Naive thymus-derived CD4-positive, alpha-beta T cell (primary cell): ENCODE measurements at regions not wholly inside any gene's neighbourhood (a gene's known extent, or its start where the extent isn't known, plus 50 kb on each side); places are given as distances from the start of the nearest gene placed in this dataset.

Source experiments
- ATAC-seq: fragments of 150-1000 bp; cut with Tn5 transposase; 2 replicates; pipeline ENCODE4 v1.10.0; 2021; ENCODE audit warnings: mild to moderate bottlenecking, moderate library complexity
- CTCF ChIA-PET: fragments of 350-600 bp; sonication (Branson Sonifier 250); formaldehyde crosslinking; loops from one replicate; lab custom pipeline; 2021; ENCODE audit warnings: antibody characterized with exemption; lab: Charles Lee
- POLR2A ChIA-PET: fragments of 350-600 bp; sonication (Branson Sonifier 250); formaldehyde crosslinking; loops from one replicate; lab custom pipeline; 2021; ENCODE audit warnings: antibody characterized with exemption, inconsistent platforms; lab: Charles Lee
- DNase-seq, 9 donors: peaks; one replicate each; pipeline versions ENCODE4 v3.0.0 to v3.0.0-alpha.2; 2020 to 2022; ENCODE audit warnings: mixed read lengths in 1 of 9
- H3K27ac ChIP-seq: one replicate; pipeline ENCODE4 v1.7.0; 2013; ENCODE audit warnings: mild to moderate bottlenecking, low read depth, low read length, moderate library complexity
- H3K27me3 ChIP-seq, 2 donors: one replicate each; pipeline ENCODE4 v1.7.0; 2013; ENCODE audit warnings: low read length in 2 of 2, mild to moderate bottlenecking in 2 of 2, moderate library complexity in 2 of 2; ENCODE audit not compliant: control insufficient read depth in 2 of 2, insufficient read depth in 2 of 2
- H3K36me3 ChIP-seq, 3 experiments: 1 replicate in 2 of 3; 2 replicates in 1 of 3; pipeline ENCODE4 v1.7.0; 2013; ENCODE audit warnings: low read length in 3 of 3, mild to moderate bottlenecking in 3 of 3, moderate library complexity in 1 of 3; ENCODE audit not compliant: insufficient read depth in 3 of 3, control insufficient read depth in 2 of 3
- H3K4me1 ChIP-seq, 2 donors: one replicate each; pipeline ENCODE4 v1.7.0; 2013; ENCODE audit warnings: low read length in 2 of 2, mild to moderate bottlenecking in 2 of 2, moderate library complexity in 1 of 2; ENCODE audit not compliant: control insufficient read depth in 2 of 2, insufficient read depth in 2 of 2
- H3K4me3 ChIP-seq: 2 replicates; pipeline ENCODE4 v1.7.0; 2013; ENCODE audit warnings: mild to moderate bottlenecking, low read length
- H3K9me3 ChIP-seq, 3 experiments: 1 replicate in 2 of 3; 2 replicates in 1 of 3; pipeline ENCODE4 v1.7.0; 2013; ENCODE audit warnings: low read length in 3 of 3; ENCODE audit not compliant: control insufficient read depth in 2 of 3
- H3K27ac Mint-ChIP-seq, 9 donors: one replicate each; pipeline ENCODE4 v1.8.0; 2020 to 2022; ENCODE audit warnings: mixed read lengths in 9 of 9, mild to moderate bottlenecking in 8 of 9, moderate library complexity in 5 of 9, inconsistent platforms in 2 of 9
- H3K27me3 Mint-ChIP-seq, 5 donors: one replicate each; pipeline ENCODE4 v1.8.0; 2021 to 2022; ENCODE audit warnings: mixed read lengths in 5 of 5, mild to moderate bottlenecking in 1 of 5
- H3K36me3 Mint-ChIP-seq, 5 donors: one replicate each; pipeline ENCODE4 v1.8.0; 2020 to 2022; ENCODE audit warnings: mixed read lengths in 5 of 5, mild to moderate bottlenecking in 3 of 5, inconsistent platforms in 1 of 5
- H3K4me1 Mint-ChIP-seq, 7 donors: one replicate each; pipeline ENCODE4 v1.8.0; 2020 to 2022; ENCODE audit warnings: mixed read lengths in 7 of 7, mild to moderate bottlenecking in 3 of 7, inconsistent platforms in 1 of 7
- H3K4me3 Mint-ChIP-seq, 10 donors: one replicate each; pipeline ENCODE4 v1.8.0; 2020 to 2022; ENCODE audit warnings: mild to moderate bottlenecking in 10 of 10, mixed read lengths in 10 of 10, moderate library complexity in 6 of 10, inconsistent platforms in 2 of 10
- H3K9me3 Mint-ChIP-seq, 11 donors: one replicate each; pipeline ENCODE4 v1.8.0; 2020 to 2022; ENCODE audit warnings: mixed read lengths in 11 of 11, mild to moderate bottlenecking in 4 of 11, inconsistent platforms in 1 of 11, moderate library complexity in 1 of 11
- intact Hi-C, 2 donors: fragments of 100-400 bp; cut with micrococcal nuclease; formaldehyde crosslinking; loops; one replicate each; pipeline ENCODE4 v1.15.1; 2023

DNA sequence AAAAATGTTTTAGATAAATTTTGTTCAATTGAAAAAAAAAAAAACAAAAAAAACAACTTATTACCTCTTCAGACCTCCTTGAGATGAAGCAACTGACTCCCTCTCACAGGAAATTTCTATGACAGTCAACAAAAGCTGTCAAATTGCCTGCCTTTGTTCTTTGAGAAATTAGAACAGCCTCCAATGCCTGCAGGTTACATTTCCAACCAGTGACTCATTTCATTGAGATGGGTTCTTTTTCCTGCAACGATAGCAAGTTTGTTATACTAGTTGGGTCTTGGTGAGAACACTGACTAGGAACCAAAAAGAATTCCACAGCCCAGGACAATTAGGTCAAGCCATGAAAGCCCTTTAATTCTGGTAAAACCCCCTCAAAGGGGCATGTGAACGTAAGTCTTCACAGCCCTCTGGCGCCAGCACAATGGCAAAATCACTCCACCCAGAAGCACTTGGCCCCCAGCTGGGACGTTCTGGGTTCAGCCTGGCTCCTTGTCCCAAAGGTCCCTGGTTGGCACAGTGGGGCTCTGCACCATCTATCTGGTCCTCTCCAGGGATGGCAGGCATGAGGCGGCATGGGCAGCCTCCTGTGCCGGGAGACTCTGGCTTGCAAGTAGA is 87.0 kb downstream of the SPP2 start:
- peak overlapping the region in 3 of 10 donors; percentile 17 to 54 (median 31) for H3K4me3 Mint-ChIP-seq
- H3K9me3 Mint-ChIP-seq = peaks cover 0 to 3% (median 0%) of the 10 kb centered on the region in 11 donors
- H3K36me3 Mint-ChIP-seq = peaks cover 0 to 3% (median 0%) of the 10 kb centered on the region in 5 donors
- CTCF ChIA-PET = interaction anchor here (1.3 to 5.5 kb wide), 5 partner anchors 101 to 365 kb away, joined by 3 to 63 read pairs (median 10); partner anchors contain the start of gene ARL4C
- POLR2A ChIA-PET = interaction anchor here (0.7 to 2.4 kb wide), 8 partner anchors 151 to 363 kb away, joined by 3 to 13 read pairs (median 4); partner anchors contain the start of gene ARL4C
- H3K4me1 Mint-ChIP-seq = peaks cover 6 to 36% (median 30%) of the 10 kb centered on the region in 7 donors
- H3K27ac ChIP-seq = no peak overlapping the region
- peak overlapping the region in 8 of 9 donors; percentile 9 to 83 (median 48) for H3K27ac Mint-ChIP-seq
- peaks cover 23 to 24% of the 10 kb centered on the region in 2 donors for H3K4me1 ChIP-seq
- H3K27me3 Mint-ChIP-seq = peaks cover 0 to 9% (median 0%) of the 10 kb centered on the region in 5 donors
- no peaks in the 10 kb centered on the region for H3K9me3 ChIP-seq
- DNase-seq (peak in 7 of 9 donors; percentile 20 to 50 (median 34)), ATAC-seq (peak; percentile 48)
- H3K27me3 ChIP-seq = no peaks in the 10 kb centered on the region
- no peaks in the 10 kb centered on the region for H3K36me3 ChIP-seq
- intact Hi-C loops = loop anchor here (1.0 to 5.0 kb wide), 6 partner anchors 9 to 310 kb away; no protein-coding TSS in a partner anchor
- no peak overlapping the region for H3K4me3 ChIP-seq

DNA sequence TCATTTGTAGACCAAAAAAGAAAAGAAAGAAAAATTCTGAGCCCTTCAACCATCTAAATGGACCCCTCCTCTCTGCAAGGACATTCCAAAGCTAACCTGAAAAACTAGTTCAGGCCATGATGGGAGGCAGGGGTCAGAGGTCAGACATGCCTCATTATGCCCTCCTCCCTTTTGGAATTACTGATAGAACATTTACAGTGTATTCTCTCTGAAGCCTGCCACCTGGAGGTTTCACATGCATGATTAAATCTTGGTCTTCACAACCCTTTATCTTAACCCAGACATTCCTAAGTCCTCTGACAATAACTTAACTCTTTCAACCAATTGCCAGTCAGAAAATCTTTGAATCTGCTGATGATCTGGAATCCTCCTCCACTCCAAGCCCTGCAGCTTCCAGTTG is 86.0 kb downstream of the SPP2 start:
- Mint-ChIP-seq H3K27ac (peak overlapping the region in 7 of 9 donors; percentile 31 to 83 (median 67)), H3K4me1 (peaks cover 6 to 31% (median 30%) of the 10 kb centered on the region in 7 donors), H3K27me3 (peaks cover 0 to 11% (median 0%) of the 10 kb centered on the region in 5 donors), H3K36me3 (peaks cover 0 to 3% (median 0%) of the 10 kb centered on the region in 5 donors), H3K9me3 (peaks cover 0 to 3% (median 0%) of the 10 kb centered on the region in 11 donors), H3K4me3 (peak overlapping the region in 7 of 10 donors; percentile 1 to 54 (median 30))
- DNase-seq (no peak), ATAC-seq (no peak)
- CTCF ChIA-PET = interaction anchor here (0.6 to 5.5 kb wide), 8 partner anchors 33 to 409 kb away, joined by 3 to 63 read pairs (median 6); partner anchors contain the start of gene ARL4C
- POLR2A ChIA-PET = interaction anchor here (0.7 to 2.4 kb wide), 5 partner anchors 152 to 364 kb away, joined by 4 to 13 read pairs (median 5); partner anchors contain the start of gene ARL4C
- H3K9me3 ChIP-seq = no peaks in the 10 kb centered on the region
- no peaks in the 10 kb centered on the region for H3K36me3 ChIP-seq
- H3K27me3 ChIP-seq = no peaks in the 10 kb centered on the region
- H3K4me1 ChIP-seq = peaks cover 23 to 24% of the 10 kb centered on the region in 2 donors
- no peak overlapping the region for H3K27ac ChIP-seq
- H3K4me3 ChIP-seq = no peak overlapping the region
- intact Hi-C loops = loop anchor here (1.0 to 5.0 kb wide), 5 partner anchors 156 to 311 kb away; no protein-coding TSS in a partner anchor

DNA sequence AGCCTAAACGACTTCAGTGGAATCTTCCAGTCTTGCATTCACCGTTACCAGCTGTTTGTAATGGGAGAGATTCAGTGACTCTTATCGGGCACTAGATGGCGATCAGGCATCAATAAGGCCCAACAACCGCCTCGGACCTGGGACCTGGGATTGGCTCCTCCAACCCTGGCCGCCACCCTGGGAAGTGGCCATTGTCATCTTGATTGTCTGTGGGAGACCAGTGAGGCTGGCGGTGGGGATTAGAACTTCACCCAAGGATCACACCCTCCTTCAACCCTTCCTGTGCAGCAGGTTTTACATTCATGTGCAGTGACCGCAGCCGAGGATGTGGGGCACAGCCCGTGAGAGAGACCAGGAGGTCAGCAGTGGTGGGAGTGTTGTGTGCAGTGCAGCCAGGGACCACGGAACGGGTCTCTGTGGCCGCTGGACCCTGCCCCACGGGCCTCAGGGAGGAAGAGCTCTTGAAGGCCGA is 85.3 kb downstream of the SPP2 start:
- H3K4me3 Mint-ChIP-seq = peak overlapping the region in 2 of 10 donors; percentile 9 to 30
- H3K27ac Mint-ChIP-seq = peak overlapping the region; percentile 31 to 83 (median 56)
- Histone ChIP-seq H3K9me3 (no peaks in the 10 kb centered on the region), H3K4me3 (peak overlapping the region; percentile 2), H3K27ac (no peak overlapping the region), H3K4me1 (peaks cover 23 to 24% of the 10 kb centered on the region in 2 donors), H3K36me3 (no peaks in the 10 kb centered on the region), H3K27me3 (no peaks in the 10 kb centered on the region)
- peaks cover 0 to 16% (median 0%) of the 10 kb centered on the region in 5 donors for H3K27me3 Mint-ChIP-seq
- peak; percentile 13 to 52 (median 40) for DNase-seq
- peaks cover 0 to 3% (median 0%) of the 10 kb centered on the region in 11 donors for H3K9me3 Mint-ChIP-seq
- H3K36me3 Mint-ChIP-seq = peaks cover 0 to 3% (median 0%) of the 10 kb centered on the region in 5 donors
- CTCF ChIA-PET = interaction anchor here (0.6 to 5.5 kb wide), 25 partner anchors 9 to 410 kb away, joined by 3 to 63 read pairs (median 4); partner anchors contain the start of gene ARL4C
- peaks cover 6 to 31% (median 29%) of the 10 kb centered on the region in 7 donors for H3K4me1 Mint-ChIP-seq
- POLR2A ChIA-PET = interaction anchor here (1.1 to 2.4 kb wide), 4 partner anchors 153 to 365 kb away, joined by 3 to 13 read pairs (median 6); partner anchors contain the start of gene ARL4C
- ATAC-seq = peak; percentile 73
- intact Hi-C loops = loop anchor here (1.0 to 5.0 kb wide), 10 partner anchors 123 to 410 kb away; no protein-coding TSS in a partner anchor

DNA sequence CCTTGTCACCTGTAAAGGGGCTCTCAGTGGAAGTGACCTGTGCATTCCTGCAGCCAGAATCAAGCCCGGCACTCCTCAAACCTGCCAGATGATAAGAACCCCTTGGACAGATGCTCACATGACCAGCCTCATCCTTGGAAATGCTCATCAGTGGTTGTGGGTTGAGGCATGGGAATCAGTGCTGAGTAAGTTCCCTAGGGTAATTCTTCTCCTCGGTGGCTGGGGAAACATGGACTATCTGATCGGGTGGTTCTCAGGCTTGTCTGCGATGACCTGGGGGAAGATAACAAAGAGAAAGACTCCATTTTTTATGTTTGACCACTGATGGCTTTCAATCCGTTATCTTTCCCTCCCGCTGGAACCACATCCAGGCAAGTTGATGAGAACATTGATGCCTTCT is 84.0 kb downstream of the SPP2 start:
- H3K9me3 Mint-ChIP-seq = peaks cover 0 to 1% (median 0%) of the 10 kb centered on the region in 11 donors
- peaks cover 23 to 24% of the 10 kb centered on the region in 2 donors for H3K4me1 ChIP-seq
- DNase-seq (no peak), ATAC-seq (no peak)
- peaks cover 6 to 31% (median 30%) of the 10 kb centered on the region in 7 donors for H3K4me1 Mint-ChIP-seq
- POLR2A ChIA-PET = no interaction called here
- no peak overlapping the region for H3K27ac ChIP-seq
- H3K4me3 ChIP-seq = no peak overlapping the region
- no peak overlapping the region for H3K27ac Mint-ChIP-seq
- no peaks in the 10 kb centered on the region for H3K36me3 ChIP-seq
- CTCF ChIA-PET = interaction anchor here (3.4 to 5.5 kb wide), 2 partner anchors 363 to 368 kb away, joined by 27 to 63 read pairs; partner anchors contain the start of gene ARL4C
- H3K36me3 Mint-ChIP-seq = peaks cover 0 to 3% (median 0%) of the 10 kb centered on the region in 5 donors
- H3K9me3 ChIP-seq = no peaks in the 10 kb centered on the region
- intact Hi-C loops = no loop called here
- H3K4me3 Mint-ChIP-seq = no peak overlapping the region
- H3K27me3 ChIP-seq = no peaks in the 10 kb centered on the region
- peaks cover 0 to 28% (median 0%) of the 10 kb centered on the region in 5 donors for H3K27me3 Mint-ChIP-seq

DNA sequence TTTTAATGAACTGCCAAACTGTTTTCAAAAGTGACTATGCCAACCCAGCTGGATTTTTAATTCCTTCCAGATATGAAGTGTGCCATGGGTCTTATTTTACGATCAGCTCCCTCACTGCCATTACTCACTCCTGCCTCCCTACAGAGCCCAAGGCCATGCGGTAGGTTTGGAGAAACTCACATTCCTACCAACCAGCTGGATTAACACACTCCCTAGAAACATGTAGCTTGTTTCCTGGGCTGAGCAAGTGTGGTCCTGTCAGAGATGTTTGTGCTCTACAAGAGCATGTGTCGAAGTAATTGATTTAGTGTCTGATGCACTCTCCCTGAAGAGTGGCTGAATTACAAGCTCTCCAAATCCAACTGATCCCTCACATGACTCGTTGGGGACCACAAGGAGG is 82.5 kb downstream of the SPP2 start:
- no peak overlapping the region for H3K4me3 ChIP-seq
- no peak for ATAC-seq
- POLR2A ChIA-PET = interaction anchor here (1.0 kb wide), 1 partner anchor 308 kb away, joined by 3 read pairs; no protein-coding TSS in a partner anchor
- peak overlapping the region in 1 of 9 donors; percentile 49 for H3K27ac Mint-ChIP-seq
- H3K9me3 Mint-ChIP-seq = peaks cover 0 to 1% (median 0%) of the 10 kb centered on the region in 11 donors
- intact Hi-C loops = no loop called here
- CTCF ChIA-PET = interaction anchor here (0.6 to 3.1 kb wide), 3 partner anchors 42 to 368 kb away, joined by 3 to 19 read pairs (median 4); no protein-coding TSS in a partner anchor
- H3K4me3 Mint-ChIP-seq = no peak overlapping the region
- no peaks in the 10 kb centered on the region for H3K36me3 ChIP-seq
- H3K4me1 ChIP-seq = peaks cover 23 to 24% of the 10 kb centered on the region in 2 donors
- H3K27me3 ChIP-seq = no peaks in the 10 kb centered on the region
- DNase-seq = no peak
- H3K9me3 ChIP-seq = no peaks in the 10 kb centered on the region
- peaks cover 0 to 3% (median 0%) of the 10 kb centered on the region in 5 donors for H3K36me3 Mint-ChIP-seq
- peaks cover 0 to 35% (median 0%) of the 10 kb centered on the region in 5 donors for H3K27me3 Mint-ChIP-seq
- H3K27ac ChIP-seq = no peak overlapping the region
- peaks cover 13 to 36% (median 28%) of the 10 kb centered on the region in 7 donors for H3K4me1 Mint-ChIP-seq

DNA sequence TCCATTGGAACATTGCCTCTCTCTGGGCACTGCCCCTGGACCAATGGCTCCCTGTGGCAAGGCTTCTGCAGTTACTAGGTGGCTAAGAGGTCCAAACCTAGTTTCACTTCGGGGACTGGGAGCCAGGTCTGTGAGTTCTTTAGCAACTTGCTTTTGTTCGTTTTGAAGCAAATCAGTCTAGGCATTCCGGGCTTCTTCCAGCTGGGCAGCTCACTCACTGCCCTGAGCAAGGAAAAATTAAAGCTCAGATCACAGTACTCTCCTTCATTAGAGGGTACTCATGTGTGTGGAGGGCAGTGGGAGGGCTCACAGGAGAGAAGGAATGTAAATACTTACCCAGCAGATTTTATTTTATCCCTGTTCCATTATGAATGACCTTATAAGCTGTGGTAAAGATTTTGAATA is 80.3 kb downstream of the SPP2 start:
- intact Hi-C loops = no loop called here
- Mint-ChIP-seq H3K27me3 (peaks cover 0 to 35% (median 0%) of the 10 kb centered on the region in 5 donors), H3K4me1 (peaks cover 4 to 13% (median 9%) of the 10 kb centered on the region in 7 donors), H3K4me3 (no peak overlapping the region), H3K36me3 (no peaks in the 10 kb centered on the region), H3K27ac (peak overlapping the region in 1 of 9 donors; percentile 14), H3K9me3 (no peaks in the 10 kb centered on the region)
- Histone ChIP-seq H3K4me3 (no peak overlapping the region), H3K27me3 (no peaks in the 10 kb centered on the region), H3K36me3 (no peaks in the 10 kb centered on the region), H3K9me3 (no peaks in the 10 kb centered on the region), H3K27ac (no peak overlapping the region), H3K4me1 (peaks cover 3 to 6% of the 10 kb centered on the region in 2 donors)
- DNase-seq = no peak
- ChIA-PET POLR2A (no interaction called here), CTCF (interaction anchor here (1.0 to 3.1 kb wide), 4 partner anchors 13 to 371 kb away, joined by 4 to 19 read pairs (median 4); no protein-coding TSS in a partner anchor)
- no peak for ATAC-seq
